Heart left ventricle (tissue), 13 donors: ENCODE measurements at regions not wholly inside any gene's neighbourhood (a gene's known extent, or its start where the extent isn't known, plus 50 kb on each side); places are given as distances from the start of the nearest gene placed in this dataset.

Experiments
- POLR2A ChIP-seq, 2 donors: fragments of 450-650 bp; IDR thresholded peaks; one replicate each; pipeline ENCODE4 v1.6.1; 2017; ENCODE audit warnings: antibody characterized with exemption in 2 of 2, mild to moderate bottlenecking in 2 of 2, moderate library complexity in 2 of 2
- TF ChIP-seq, protein P1 (sequence below), 12 donors: fragments of 200-600 bp; sonication (generic) in 4 of 12; IDR thresholded peaks; one replicate each; pipeline versions ENCODE4 v1.5.0 to v1.8.0; 2018 to 2022; ENCODE audit warnings: antibody characterized with exemption in 12 of 12, mild to moderate bottlenecking in 5 of 12
- donor health status: ischemic (EF 13 %, LVEDD 7.1; RV severe dilation, severe dysfunction).
- donor health status: DM: no; HTN: yes; CAD: no.
- donor health status: DM: no; HTN: no; CAD: no.
- donor health status: ischemic (EF 25% LVEDD 6.9; RV normal size, moderate dysfunction).
- donor health status: ischemic (EF 25% LVEDD 5.7; RV mildly dilated, moderate dysfunction).
- donor health status: ischemic (EF 35%, LVEDD 5.7; RV mildly dilated, moderate dysfunction).
- donor health status: nonischemic (EF 11% LVEDD 7.7; RV severe dilation, severe dysfunction).
- donor health status: DM: yes; HTN: yes; CAD: no.
- donor health status: PGD.
- donor health status: ischemic (EF 29% LVEDD 5.4; RV normal size, mild dysfunction).
- donor health status: nonischemic (EF 23%, LVEDD 6.1; RV moderate dilation, normal function).

DNA sequence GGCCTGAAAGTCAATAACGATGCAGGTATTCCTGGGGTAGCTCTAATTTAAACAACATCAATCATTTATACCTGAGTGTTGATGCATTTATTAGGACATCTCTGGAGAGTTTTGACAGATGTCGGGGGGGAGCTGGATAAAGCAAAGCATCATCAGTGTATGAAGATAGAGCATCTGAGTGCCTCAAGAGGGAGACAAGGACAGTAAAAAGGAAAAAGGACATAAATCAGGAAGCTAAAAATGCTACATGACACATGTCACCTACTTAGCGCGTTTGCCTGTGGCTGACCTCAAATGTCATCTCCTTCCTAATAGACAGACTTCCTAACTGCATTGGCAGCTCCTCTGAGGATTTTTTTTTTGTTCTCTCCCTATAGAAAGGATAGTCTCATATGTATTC lies 259.5 kb upstream of the PKP2 start:
- TF ChIP-seq, protein P1, sequence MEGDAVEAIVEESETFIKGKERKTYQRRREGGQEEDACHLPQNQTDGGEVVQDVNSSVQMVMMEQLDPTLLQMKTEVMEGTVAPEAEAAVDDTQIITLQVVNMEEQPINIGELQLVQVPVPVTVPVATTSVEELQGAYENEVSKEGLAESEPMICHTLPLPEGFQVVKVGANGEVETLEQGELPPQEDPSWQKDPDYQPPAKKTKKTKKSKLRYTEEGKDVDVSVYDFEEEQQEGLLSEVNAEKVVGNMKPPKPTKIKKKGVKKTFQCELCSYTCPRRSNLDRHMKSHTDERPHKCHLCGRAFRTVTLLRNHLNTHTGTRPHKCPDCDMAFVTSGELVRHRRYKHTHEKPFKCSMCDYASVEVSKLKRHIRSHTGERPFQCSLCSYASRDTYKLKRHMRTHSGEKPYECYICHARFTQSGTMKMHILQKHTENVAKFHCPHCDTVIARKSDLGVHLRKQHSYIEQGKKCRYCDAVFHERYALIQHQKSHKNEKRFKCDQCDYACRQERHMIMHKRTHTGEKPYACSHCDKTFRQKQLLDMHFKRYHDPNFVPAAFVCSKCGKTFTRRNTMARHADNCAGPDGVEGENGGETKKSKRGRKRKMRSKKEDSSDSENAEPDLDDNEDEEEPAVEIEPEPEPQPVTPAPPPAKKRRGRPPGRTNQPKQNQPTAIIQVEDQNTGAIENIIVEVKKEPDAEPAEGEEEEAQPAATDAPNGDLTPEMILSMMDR (IDR thresholded peaks at IDR 0.05), result no peak
- TF ChIP-seq POLR2A (IDR thresholded peaks at IDR 0.05), result no peak
